Stomach (tissue), 8 donors: ENCODE measurements at regions not wholly inside any gene's neighbourhood (a gene's known extent, or its start where the extent isn't known, plus 50 kb on each side); places are given as distances from the start of the nearest gene placed in this dataset.

Experiments
- DNase-seq, 2 donors: peaks; one replicate each; pipeline versions ENCODE4 v3.0.0 to v3.0.0-alpha.2; 2013 to 2019
- H3K27ac ChIP-seq, 5 donors: fragments of 200-600 bp in 4 of 5; sonication (generic) in 4 of 5; one replicate each; pipeline ENCODE4 v1.5.1; 2013 to 2019; ENCODE audit warnings: mild to moderate bottlenecking in 1 of 5, moderate library complexity in 1 of 5
- H3K27me3 ChIP-seq, 3 donors: fragments of 200-600 bp; sonication (generic); one replicate each; pipeline ENCODE4 v1.5.1; 2017 to 2019; ENCODE audit warnings: mixed run types in 1 of 3
- H3K36me3 ChIP-seq, 4 donors: fragments of 200-600 bp; sonication (generic); 1 replicate in 3 of 4; 2 replicates in 1 of 4; pipeline ENCODE4 v1.5.1; 2016 to 2019
- H3K4me1 ChIP-seq, 4 donors: fragments of 200-600 bp; sonication (generic); one replicate each; pipeline ENCODE4 v1.5.1; 2016 to 2019
- H3K4me3 ChIP-seq, 4 donors: fragments of 200-600 bp; sonication (generic) in 3 of 4; one replicate each; pipeline ENCODE4 v1.5.1; 2016 to 2019; ENCODE audit warnings: mild to moderate bottlenecking in 1 of 4
- H3K9me3 ChIP-seq, 4 donors: fragments of 200-600 bp; sonication (generic); one replicate each; pipeline ENCODE4 v1.5.1; 2016 to 2019
- EP300 ChIP-seq: sonication (generic); formaldehyde crosslinking; IDR thresholded peaks from one replicate; pipeline ENCODE4 v1.6.1; 2017; ENCODE audit warnings: antibody characterized with exemption
- POLR2A ChIP-seq, 4 donors: fragments of 450-650 bp; IDR thresholded peaks; one replicate each; pipeline ENCODE4 v1.6.1; 2016; ENCODE audit warnings: antibody characterized with exemption in 4 of 4, control low read depth in 2 of 4, mild to moderate bottlenecking in 1 of 4, moderate library complexity in 1 of 4
- POLR2AphosphoS5 ChIP-seq, 3 donors: sonication (generic); formaldehyde crosslinking; IDR thresholded peaks; one replicate each; pipeline ENCODE4 v1.6.1; 2016; ENCODE audit warnings: antibody characterized with exemption in 3 of 3
- WGBS, 5 donors: extraction: QIAGEN DNeasy Blood & Tissue Kit in 3 of 5; methylation state at CpG; one replicate each; pipeline versions ENCODE4 v1.1.5 to v1.1.7; 2013 to 2018; 5-methylcytosine and 5-hydroxymethylcytosine counted together
- intact Hi-C: fragments of 100-400 bp; cut with DNase I; formaldehyde crosslinking; loops from one replicate; pipeline ENCODE4 v1.15.1; 2023; ENCODE audit warnings: low total_unique reads
- TF ChIP-seq, protein P1 (sequence below), 7 experiments: fragments of 450-650 bp in 4 of 7; fragments of 200-600 bp in 3 of 7; sonication (generic) in 3 of 7; IDR thresholded peaks; one replicate each; pipeline ENCODE4 v1.5.1; 2016 to 2019; ENCODE audit warnings: antibody characterized with exemption in 7 of 7, control low read depth in 2 of 7, mild to moderate bottlenecking in 1 of 7
- donor health status: healthy with polysubstance abuse.
- donor health status: Bipolar disorder and iron deficiency.
- donor health status: healthy.

DNA sequence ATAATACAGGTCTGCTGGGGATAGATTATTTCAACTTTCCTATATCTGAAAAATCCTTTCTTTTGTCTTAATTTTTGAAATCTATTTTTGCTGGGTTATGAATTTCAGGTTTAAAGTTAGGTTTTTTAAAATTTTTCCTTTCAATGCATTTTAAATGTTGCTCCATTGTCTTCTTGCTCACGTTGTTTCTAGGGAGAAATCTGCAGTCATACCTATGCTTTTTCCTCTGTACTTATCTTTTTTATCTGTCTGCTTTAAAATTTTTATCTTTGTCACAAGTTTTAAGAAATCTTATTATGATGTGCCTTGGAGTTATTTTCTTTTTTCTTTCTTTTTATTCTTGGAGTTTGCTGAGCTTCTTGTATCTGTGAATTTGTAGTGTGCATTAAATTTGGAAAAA lies 412.0 kb upstream of the KIF2A start:
- intact Hi-C loops, result no loop called here
- Histone ChIP-seq H3K4me3 (no peak overlapping the region), H3K4me1 (no peaks in the 10 kb centered on the region), H3K27ac (no peak overlapping the region), H3K36me3 (no peaks in the 10 kb centered on the region), H3K9me3 (peaks cover 0 to 32% (median 13%) of the 10 kb centered on the region in 4 donors), H3K27me3 (no peaks in the 10 kb centered on the region)
- TF ChIP-seq EP300 (no peak), POLR2AphosphoS5 (IDR thresholded peaks at IDR 0.05) (no peak), POLR2A (IDR thresholded peaks at IDR 0.05) (no peak)
- TF ChIP-seq, protein P1, sequence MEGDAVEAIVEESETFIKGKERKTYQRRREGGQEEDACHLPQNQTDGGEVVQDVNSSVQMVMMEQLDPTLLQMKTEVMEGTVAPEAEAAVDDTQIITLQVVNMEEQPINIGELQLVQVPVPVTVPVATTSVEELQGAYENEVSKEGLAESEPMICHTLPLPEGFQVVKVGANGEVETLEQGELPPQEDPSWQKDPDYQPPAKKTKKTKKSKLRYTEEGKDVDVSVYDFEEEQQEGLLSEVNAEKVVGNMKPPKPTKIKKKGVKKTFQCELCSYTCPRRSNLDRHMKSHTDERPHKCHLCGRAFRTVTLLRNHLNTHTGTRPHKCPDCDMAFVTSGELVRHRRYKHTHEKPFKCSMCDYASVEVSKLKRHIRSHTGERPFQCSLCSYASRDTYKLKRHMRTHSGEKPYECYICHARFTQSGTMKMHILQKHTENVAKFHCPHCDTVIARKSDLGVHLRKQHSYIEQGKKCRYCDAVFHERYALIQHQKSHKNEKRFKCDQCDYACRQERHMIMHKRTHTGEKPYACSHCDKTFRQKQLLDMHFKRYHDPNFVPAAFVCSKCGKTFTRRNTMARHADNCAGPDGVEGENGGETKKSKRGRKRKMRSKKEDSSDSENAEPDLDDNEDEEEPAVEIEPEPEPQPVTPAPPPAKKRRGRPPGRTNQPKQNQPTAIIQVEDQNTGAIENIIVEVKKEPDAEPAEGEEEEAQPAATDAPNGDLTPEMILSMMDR (IDR thresholded peaks at IDR 0.05), result no peak
- 62 to 81% (median 69%) methylated on average over 1 of the region's 1 CpG for WGBS, 5 donors
- no peak for DNase-seq

DNA sequence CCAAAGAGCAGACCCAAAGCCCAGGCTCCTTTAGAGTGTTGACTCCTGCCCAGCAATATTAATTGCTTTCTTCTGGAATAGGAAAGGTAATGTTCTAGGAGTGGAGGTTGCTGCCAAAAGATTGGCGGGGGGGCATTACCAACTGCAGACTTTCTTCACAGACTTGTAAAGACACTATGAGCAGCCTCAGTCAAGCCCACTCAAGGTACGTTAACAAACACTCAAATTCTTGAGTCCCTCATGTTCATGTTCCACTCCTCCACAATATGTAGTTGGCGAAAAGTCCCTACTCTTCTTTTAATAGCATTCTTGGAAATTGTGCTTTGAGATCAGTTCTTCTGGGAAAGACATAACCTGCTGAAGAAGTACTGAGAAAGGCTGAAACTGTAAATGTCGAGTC lies 409.2 kb upstream of the KIF2A start:
- no peak overlapping the region for H3K4me3 ChIP-seq
- H3K9me3 ChIP-seq, result peaks cover 0 to 22% (median 10%) of the 10 kb centered on the region in 4 donors
- H3K36me3 ChIP-seq, result no peaks in the 10 kb centered on the region
- no peaks in the 10 kb centered on the region for H3K27me3 ChIP-seq
- no peak overlapping the region for H3K27ac ChIP-seq
- 72 to 85% (median 78%) methylated on average over 4 of the region's 4 CpGs for WGBS, 5 donors
- TF ChIP-seq POLR2A (IDR thresholded peaks at IDR 0.05), result no peak
- no peak for TF ChIP-seq EP300
- TF ChIP-seq POLR2AphosphoS5 (IDR thresholded peaks at IDR 0.05), result no peak
- TF ChIP-seq, protein P1 (IDR thresholded peaks at IDR 0.05), result no peak
- H3K4me1 ChIP-seq, result no peaks in the 10 kb centered on the region
- intact Hi-C loops, result no loop called here
- no peak for DNase-seq

DNA sequence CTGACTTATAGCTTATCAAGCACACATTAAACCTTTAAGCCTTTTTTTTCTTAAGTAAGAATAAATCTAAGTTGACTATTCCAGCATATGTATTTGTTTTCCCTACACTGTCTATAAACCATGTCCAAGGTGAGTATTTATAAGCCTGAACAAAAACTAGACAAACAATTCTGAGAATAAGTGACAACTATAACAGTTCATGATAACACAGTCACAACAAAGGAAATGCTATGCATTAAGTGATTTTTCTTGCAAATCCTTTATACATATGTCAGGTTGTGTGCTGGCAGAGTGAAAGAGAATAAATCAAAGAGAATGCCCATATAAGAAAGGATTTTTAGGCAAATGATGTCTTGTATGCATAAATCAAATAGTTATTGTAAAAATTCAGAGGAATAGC lies 408.8 kb upstream of the KIF2A start:
- Histone ChIP-seq H3K4me1 (no peaks in the 10 kb centered on the region), H3K4me3 (no peak overlapping the region), H3K9me3 (peaks cover 0 to 21% (median 10%) of the 10 kb centered on the region in 4 donors), H3K27me3 (no peaks in the 10 kb centered on the region), H3K36me3 (no peaks in the 10 kb centered on the region), H3K27ac (no peak overlapping the region)
- intact Hi-C loops, result no loop called here
- no peak for TF ChIP-seq EP300
- TF ChIP-seq POLR2A (IDR thresholded peaks at IDR 0.05), result no peak
- no peak for TF ChIP-seq POLR2AphosphoS5 (IDR thresholded peaks at IDR 0.05)
- TF ChIP-seq, protein P1 (IDR thresholded peaks at IDR 0.05), result no peak
- DNase-seq, result no peak

DNA sequence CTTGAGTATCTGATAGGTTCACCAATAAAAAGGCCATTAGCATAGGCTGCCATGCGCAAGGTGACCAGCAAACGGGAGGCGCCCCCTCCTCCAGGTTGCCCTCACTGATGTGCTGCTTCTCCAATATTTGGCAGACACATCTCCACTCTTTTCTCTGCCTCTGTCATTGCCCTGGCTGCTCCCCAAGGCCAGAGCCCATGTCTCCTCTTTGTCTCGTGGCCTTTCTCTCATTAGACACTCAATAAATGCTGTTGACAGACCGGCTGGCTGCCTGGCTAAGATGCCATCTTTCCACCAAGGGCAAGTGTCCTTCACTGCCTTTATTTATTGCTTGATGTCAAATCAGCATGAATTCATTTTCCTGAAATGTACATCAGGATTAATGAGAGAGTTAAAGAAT lies 404.0 kb upstream of the KIF2A start:
- H3K27me3 ChIP-seq, result no peaks in the 10 kb centered on the region
- intact Hi-C loops, result no loop called here
- WGBS, 5 donors, result 85 to 89% (median 86%) methylated on average over 5 of the region's 5 CpGs

More for the DNA sequence above, 404.0 kb upstream of the KIF2A start:
- Histone ChIP-seq H3K4me3 (no peak overlapping the region), H3K36me3 (no peaks in the 10 kb centered on the region), H3K9me3 (no peaks in the 10 kb centered on the region), H3K27ac (no peak overlapping the region), H3K4me1 (no peaks in the 10 kb centered on the region)
- no peak for DNase-seq
- TF ChIP-seq EP300 (no peak), POLR2AphosphoS5 (IDR thresholded peaks at IDR 0.05) (no peak), POLR2A (IDR thresholded peaks at IDR 0.05) (no peak)
- TF ChIP-seq, protein P1 (IDR thresholded peaks at IDR 0.05), result no peak
